ENCODE measurements at regions not wholly inside any gene's neighbourhood (a gene's known extent, or its start where the extent isn't known, plus 50 kb on each side); places are given as distances from the start of the nearest gene placed in this dataset.

GRCh38 chr5:30832519-30832918 lies 361.0 kb upstream of the CDH6 start:
- DNase-seq (ENCODE audit: low spot score), result no peak
- Histone ChIP-seq H3K4me1 (ENCODE audit: control insufficient read depth in 1 of 2, low read depth in 2 of 2) (no peaks in the 10 kb centered on the region), H3K27ac (no peak overlapping the region), H3K27me3 (replicated peaks; ENCODE audit: insufficient read depth) (no peaks in the 10 kb centered on the region), H3K36me3 (no peaks in the 10 kb centered on the region), H3K4me3 (no peak overlapping the region), H3K9me3 (no peaks in the 10 kb centered on the region)
- ATAC-seq (ENCODE audit: insufficient number of reproducible peaks, low FRiP score, low read depth), result no peak
- no peak for TF ChIP-seq CTCF (IDR thresholded peaks at IDR 0.05)

GRCh38 chr5:30831605-30832004 lies 361.9 kb upstream of the CDH6 start:
- no peak for TF ChIP-seq CTCF (IDR thresholded peaks at IDR 0.05)
- Histone ChIP-seq H3K27ac (no peak overlapping the region), H3K4me1 (ENCODE audit: control insufficient read depth in 1 of 2, low read depth in 2 of 2) (no peaks in the 10 kb centered on the region), H3K9me3 (no peaks in the 10 kb centered on the region), H3K36me3 (no peaks in the 10 kb centered on the region), H3K4me3 (no peak overlapping the region), H3K27me3 (replicated peaks; ENCODE audit: insufficient read depth) (no peaks in the 10 kb centered on the region)
- no peak for DNase-seq (ENCODE audit: low spot score)
- ATAC-seq (ENCODE audit: insufficient number of reproducible peaks, low FRiP score, low read depth), result no peak

GRCh38 chr5:30831123-30831522 lies 362.4 kb upstream of the CDH6 start:
- no peaks in the 10 kb centered on the region for H3K4me1 ChIP-seq (ENCODE audit: control insufficient read depth in 1 of 2, low read depth in 2 of 2)
- H3K9me3 ChIP-seq, result no peaks in the 10 kb centered on the region
- H3K27me3 ChIP-seq (replicated peaks; ENCODE audit: insufficient read depth), result no peaks in the 10 kb centered on the region
- TF ChIP-seq CTCF (IDR thresholded peaks at IDR 0.05), result no peak
- ATAC-seq (ENCODE audit: insufficient number of reproducible peaks, low FRiP score, low read depth) (no peak), DNase-seq (ENCODE audit: low spot score) (no peak)
- no peak overlapping the region for H3K27ac ChIP-seq
- H3K4me3 ChIP-seq, result no peak overlapping the region
- H3K36me3 ChIP-seq, result no peaks in the 10 kb centered on the region

GRCh38 chr5:30811298-30811697 lies 382.2 kb upstream of the CDH6 start:
- TF ChIP-seq CTCF (IDR thresholded peaks at IDR 0.05), result no peak
- no peaks in the 10 kb centered on the region for H3K9me3 ChIP-seq
- ATAC-seq (ENCODE audit: insufficient number of reproducible peaks, low FRiP score, low read depth) (no peak), DNase-seq (ENCODE audit: low spot score) (no peak)
- H3K4me3 ChIP-seq, result no peak overlapping the region
- H3K27me3 ChIP-seq (replicated peaks; ENCODE audit: insufficient read depth), result no peaks in the 10 kb centered on the region
- H3K36me3 ChIP-seq, result no peaks in the 10 kb centered on the region
- H3K4me1 ChIP-seq (ENCODE audit: control insufficient read depth in 1 of 2, low read depth in 2 of 2), result no peaks in the 10 kb centered on the region
- no peak overlapping the region for H3K27ac ChIP-seq

- no peak overlapping the region for H3K4me3 ChIP-seq
- H3K9me3 ChIP-seq, result no peaks in the 10 kb centered on the region
- H3K4me1 ChIP-seq (ENCODE audit: control insufficient read depth in 1 of 2, low read depth in 2 of 2), result no peaks in the 10 kb centered on the region
- ATAC-seq (ENCODE audit: insufficient number of reproducible peaks, low FRiP score, low read depth), result no peak
- no peaks in the 10 kb centered on the region for H3K36me3 ChIP-seq
- no peaks in the 10 kb centered on the region for H3K27me3 ChIP-seq (replicated peaks; ENCODE audit: insufficient read depth)
- no peak for DNase-seq (ENCODE audit: low spot score)
- no peak overlapping the region for H3K27ac ChIP-seq
- no peak for TF ChIP-seq CTCF (IDR thresholded peaks at IDR 0.05)
Measured at GRCh38 chr5:30809933-30810332, 383.6 kb upstream of the CDH6 start.
